ENCODE measurements at regions not wholly inside any gene's neighbourhood (a gene's known extent, or its start where the extent isn't known, plus 50 kb on each side); places are given as distances from the start of the nearest gene placed in this dataset.

- Histone ChIP-seq H3K27me3 (no peaks in the 10 kb centered on the region), H3K9me3 (no peaks in the 10 kb centered on the region), H3K27ac (no peak overlapping the region), H3K36me3 (no peaks in the 10 kb centered on the region), H3K4me3 (no peak overlapping the region), H3K4me1 (no peaks in the 10 kb centered on the region)
- no peak for TF ChIP-seq CTCF (IDR thresholded peaks at IDR 0.05)
- intact Hi-C loops (cut with DNase I): no loop called here
- ATAC-seq (no peak), DNase-seq (no peak)
Observed at GRCh38 chr1:224528900-224529299, 87.2 kb upstream of the CNIH3 start.

GRCh38 chr1:224529844-224530243 is 86.3 kb upstream of the CNIH3 start:
- Histone ChIP-seq H3K4me1 (no peaks in the 10 kb centered on the region), H3K27me3 (no peaks in the 10 kb centered on the region), H3K27ac (no peak overlapping the region), H3K9me3 (no peaks in the 10 kb centered on the region), H3K4me3 (no peak overlapping the region), H3K36me3 (no peaks in the 10 kb centered on the region)
- TF ChIP-seq CTCF (IDR thresholded peaks at IDR 0.05): no peak
- intact Hi-C loops (cut with DNase I): no loop called here
- no peak for DNase-seq
- ATAC-seq: no peak

- Histone ChIP-seq H3K4me3 (no peak overlapping the region), H3K9me3 (no peaks in the 10 kb centered on the region), H3K4me1 (no peaks in the 10 kb centered on the region), H3K36me3 (no peaks in the 10 kb centered on the region), H3K27me3 (no peaks in the 10 kb centered on the region), H3K27ac (no peak overlapping the region)
- ATAC-seq (no peak), DNase-seq (no peak)
- TF ChIP-seq CTCF (IDR thresholded peaks at IDR 0.05): no peak
- intact Hi-C loops (cut with DNase I): no loop called here
Observed at GRCh38 chr1:224533517-224533916, 82.6 kb upstream of the CNIH3 start.

GRCh38 chr1:224534731-224535130 is 81.4 kb upstream of the CNIH3 start:
- H3K36me3 ChIP-seq: no peaks in the 10 kb centered on the region
- ATAC-seq (no peak), DNase-seq (no peak)
- no peak overlapping the region for H3K4me3 ChIP-seq
- TF ChIP-seq CTCF (IDR thresholded peaks at IDR 0.05): no peak
- no peaks in the 10 kb centered on the region for H3K9me3 ChIP-seq
- intact Hi-C loops (cut with DNase I): no loop called here
- no peak overlapping the region for H3K27ac ChIP-seq
- H3K27me3 ChIP-seq: no peaks in the 10 kb centered on the region
- H3K4me1 ChIP-seq: no peaks in the 10 kb centered on the region

- Histone ChIP-seq H3K36me3 (no peaks in the 10 kb centered on the region), H3K4me1 (no peaks in the 10 kb centered on the region), H3K9me3 (no peaks in the 10 kb centered on the region), H3K27ac (no peak overlapping the region), H3K4me3 (no peak overlapping the region), H3K27me3 (no peaks in the 10 kb centered on the region)
- intact Hi-C loops (cut with DNase I): no loop called here
- DNase-seq: no peak
- ATAC-seq: no peak
- no peak for TF ChIP-seq CTCF (IDR thresholded peaks at IDR 0.05)
Observed at GRCh38 chr1:224535641-224536040, 80.5 kb upstream of the CNIH3 start.

GRCh38 chr1:224539971-224540370 is 76.1 kb upstream of the CNIH3 start:
- H3K9me3 ChIP-seq: no peaks in the 10 kb centered on the region
- TF ChIP-seq CTCF (IDR thresholded peaks at IDR 0.05): no peak
- no peak overlapping the region for H3K4me3 ChIP-seq
- no peak overlapping the region for H3K27ac ChIP-seq
- H3K36me3 ChIP-seq: no peaks in the 10 kb centered on the region
- no peak for ATAC-seq
- no peaks in the 10 kb centered on the region for H3K4me1 ChIP-seq
- intact Hi-C loops (cut with DNase I): no loop called here
- no peak for DNase-seq
- no peaks in the 10 kb centered on the region for H3K27me3 ChIP-seq

Data from upper lobe of right lung (tissue), 1 donor.